Embryonic facial prominence (tissue), 1 donor: ENCODE measurements at regions not wholly inside any gene's neighbourhood (a gene's known extent, or its start where the extent isn't known, plus 50 kb on each side); places are given as distances from the start of the nearest gene placed in this dataset.
"Not testable (repeated sequence)": the region's sequence is repeated elsewhere in the genome, so short reads cannot be mapped to it uniquely, and the experiment has no call there.

ENCODE experiments used
- DNase-seq: peaks from one replicate; pipeline ENCODE4 v3.0.0-alpha.2; 2016; ENCODE audit errors: extremely low spot score

DNA sequence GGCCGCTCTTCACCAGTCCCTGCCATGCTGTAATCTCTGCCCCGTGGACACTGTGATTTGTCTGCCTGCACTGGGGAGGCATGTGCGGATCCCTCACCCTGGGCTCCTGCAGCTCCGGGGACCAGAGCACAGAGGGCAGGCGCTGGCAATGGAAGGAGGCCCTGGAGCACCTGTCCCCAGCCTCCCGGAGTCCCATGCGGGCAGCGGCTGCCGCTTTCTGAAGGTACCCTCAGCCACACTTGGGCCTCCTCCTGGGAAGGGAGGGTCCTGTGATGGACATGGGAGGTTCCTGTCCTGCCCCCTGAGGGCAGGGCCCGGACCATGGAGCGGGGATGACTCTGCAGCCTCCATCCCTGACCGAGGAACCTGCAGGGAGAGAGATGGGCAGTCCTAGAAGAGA lies 297.4 kb upstream of the SFSWAP start:
- no peak for DNase-seq

DNA sequence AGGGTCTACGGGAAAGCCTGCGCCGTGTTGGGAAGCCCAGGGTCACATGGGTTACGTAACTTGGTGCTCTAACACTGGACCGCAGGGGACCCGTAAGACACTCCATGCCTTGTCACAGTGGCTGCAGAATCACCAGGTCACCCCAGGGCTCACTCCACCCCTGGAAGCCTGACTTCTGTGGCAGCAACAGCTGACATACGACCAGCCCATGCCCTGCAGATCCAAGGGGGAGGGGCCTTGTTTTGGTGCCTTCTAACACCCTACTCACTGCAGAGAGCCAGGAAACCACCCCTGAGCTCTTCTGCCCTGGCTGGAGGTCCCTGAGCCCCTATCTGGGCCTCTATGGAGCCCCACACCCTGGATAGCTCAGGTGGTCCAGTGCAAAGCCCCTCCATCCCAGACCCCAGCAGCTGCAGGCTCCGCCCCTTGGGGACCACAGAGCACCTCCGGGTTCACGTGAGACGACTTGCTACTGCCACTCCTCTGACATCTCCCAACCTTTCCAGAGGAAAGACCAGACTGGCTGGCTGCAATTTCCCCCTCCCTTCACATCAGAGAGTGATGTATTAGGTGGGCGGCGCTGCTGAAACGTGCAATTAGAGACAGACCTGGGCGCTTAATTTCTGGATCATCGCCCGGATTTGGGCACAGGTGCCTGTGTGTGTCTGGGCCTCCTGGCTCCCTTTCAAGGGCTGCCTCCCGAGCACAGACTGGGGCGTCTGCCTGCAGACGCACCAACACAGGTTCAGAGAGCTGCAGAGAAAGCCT lies 296.6 kb upstream of the SFSWAP start:
- not testable (repeated sequence) for DNase-seq

DNA sequence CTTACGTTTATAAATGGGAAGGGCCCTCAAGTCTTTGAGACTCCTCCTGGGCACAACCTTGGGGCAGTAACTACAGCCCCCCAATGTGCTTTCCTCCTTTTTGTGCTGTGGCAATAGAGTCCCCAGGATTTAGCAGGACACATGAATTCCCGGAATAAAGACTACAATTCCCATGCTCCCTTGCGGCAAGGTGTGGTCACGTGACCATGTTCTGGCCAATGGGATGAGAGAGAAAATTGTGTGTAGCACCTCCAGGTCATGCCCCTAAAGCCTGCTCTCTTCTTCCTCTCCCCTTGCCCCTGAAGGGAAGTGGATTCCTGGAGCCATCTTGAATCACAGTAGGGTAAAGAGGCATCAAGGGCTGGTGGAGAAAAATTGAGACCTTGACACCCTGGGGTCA lies 295.1 kb upstream of the SFSWAP start:
- DNase-seq, result no peak

DNA sequence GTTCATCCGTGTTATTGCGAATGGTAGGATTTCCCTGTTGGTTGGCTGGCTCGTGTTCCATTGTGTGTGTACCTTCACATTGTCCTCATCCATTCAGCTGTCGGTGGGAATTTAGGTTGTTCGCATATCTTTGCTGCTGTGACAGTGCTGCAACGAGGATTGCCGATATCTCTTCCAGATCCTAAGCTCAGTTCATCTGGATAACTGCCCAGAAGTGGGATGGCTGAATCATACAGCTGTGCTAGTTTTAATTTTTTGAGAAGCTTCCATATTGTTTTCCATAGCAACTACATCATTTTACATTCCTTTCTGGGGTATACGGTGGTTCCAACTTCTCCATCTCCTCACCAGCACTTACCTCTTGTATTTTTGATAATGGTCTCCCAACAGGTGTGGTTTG lies 292.8 kb upstream of the SFSWAP start:
- DNase-seq, result no peak

DNA sequence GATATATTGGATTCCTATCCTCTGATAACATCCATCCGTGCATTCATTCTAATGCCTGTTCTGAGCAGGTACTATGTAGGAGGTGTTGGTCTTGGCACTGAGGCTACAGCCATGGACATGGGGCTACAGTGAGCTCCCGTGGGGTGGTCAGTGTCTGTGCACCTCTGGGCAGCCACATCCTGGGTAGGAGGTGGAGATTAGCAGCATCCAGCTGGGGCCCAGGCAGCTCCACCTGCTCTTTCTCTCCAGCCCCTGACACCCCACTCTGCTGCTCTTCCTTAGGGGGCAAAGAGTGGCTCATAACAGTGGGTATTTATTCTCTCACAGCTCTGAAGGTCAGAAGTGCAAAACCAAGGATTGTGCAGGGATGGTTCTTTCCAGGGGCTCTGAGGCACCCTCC lies 292.0 kb upstream of the SFSWAP start:
- no peak for DNase-seq

DNA sequence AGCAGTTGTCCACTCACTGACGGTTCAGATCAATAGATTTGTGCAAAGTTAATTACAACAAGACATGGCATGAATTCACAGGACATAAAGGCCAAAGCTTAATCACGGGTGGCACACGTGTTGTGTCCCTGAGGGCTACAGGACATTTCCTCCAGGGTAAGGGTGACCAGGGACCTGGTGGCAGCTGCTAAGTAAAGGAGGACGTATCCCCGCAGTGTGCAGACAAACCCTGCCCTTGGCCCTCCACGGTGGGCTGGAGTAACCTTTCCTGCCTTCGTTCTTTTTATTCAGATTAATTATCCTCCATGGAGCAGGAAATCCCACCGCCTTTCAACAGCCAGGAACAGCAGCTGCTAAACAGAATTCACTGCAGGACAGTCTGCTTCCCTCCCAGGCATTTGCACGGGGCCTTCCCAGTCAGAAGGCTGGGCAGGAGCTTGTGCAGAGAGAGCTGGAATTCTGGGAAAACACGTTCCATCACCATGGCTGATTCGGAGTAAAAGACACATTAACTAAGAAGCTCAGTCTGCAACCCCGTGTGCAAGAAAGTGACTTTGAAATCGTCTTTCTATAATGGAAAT lies 289.9 kb upstream of the SFSWAP start:
- no peak for DNase-seq

DNA sequence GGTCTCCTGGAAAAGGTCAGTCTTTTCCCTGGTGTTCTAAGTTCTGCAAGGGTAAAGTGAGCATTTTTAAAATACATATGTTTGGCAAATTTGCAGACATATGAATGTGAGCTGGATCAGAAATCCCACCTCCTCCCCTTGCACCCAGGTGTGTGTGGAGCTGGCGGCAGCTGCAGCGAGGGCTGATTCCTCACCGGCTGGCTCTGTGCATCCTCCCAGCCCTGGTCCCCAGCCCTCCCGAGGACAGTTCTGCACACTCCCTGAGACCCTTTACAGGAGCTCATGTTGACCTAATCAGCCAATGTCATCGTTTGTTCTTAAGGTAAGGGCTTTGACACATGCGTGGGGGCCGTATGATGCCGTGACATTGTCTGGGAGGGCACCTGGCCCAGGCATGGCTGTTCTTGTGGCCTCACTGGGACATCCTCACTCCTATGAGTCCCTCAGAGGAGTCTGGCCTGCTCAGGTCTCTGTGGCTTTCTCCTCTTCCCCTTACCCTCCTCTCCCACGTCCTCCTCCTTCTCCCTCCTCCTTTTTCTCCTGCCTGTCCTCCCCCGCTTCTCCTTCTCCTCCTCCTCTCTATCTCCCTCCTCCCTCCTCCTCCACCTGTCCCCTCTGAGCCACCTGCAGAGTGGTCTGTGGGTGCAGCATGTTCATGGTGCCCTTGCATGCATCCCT lies 289.2 kb upstream of the SFSWAP start:
- no peak for DNase-seq

DNA sequence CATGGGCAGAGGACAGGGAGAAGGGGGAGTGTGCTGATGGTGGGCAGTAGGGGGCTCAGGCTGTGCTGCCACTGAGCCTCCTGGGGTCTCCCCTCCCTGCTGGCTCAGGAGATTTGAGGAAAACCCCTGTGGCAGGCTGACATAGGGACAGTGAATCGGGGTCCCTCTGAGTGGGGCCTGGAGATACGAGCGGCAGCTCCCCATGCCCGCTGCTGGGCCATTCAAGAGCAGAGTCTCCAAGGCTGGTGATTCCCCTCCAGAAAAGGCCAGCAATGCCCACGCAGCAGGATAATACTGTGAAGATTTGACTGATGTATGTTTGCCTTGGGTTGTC lies 288.7 kb upstream of the SFSWAP start:
- DNase-seq, result no peak

DNA sequence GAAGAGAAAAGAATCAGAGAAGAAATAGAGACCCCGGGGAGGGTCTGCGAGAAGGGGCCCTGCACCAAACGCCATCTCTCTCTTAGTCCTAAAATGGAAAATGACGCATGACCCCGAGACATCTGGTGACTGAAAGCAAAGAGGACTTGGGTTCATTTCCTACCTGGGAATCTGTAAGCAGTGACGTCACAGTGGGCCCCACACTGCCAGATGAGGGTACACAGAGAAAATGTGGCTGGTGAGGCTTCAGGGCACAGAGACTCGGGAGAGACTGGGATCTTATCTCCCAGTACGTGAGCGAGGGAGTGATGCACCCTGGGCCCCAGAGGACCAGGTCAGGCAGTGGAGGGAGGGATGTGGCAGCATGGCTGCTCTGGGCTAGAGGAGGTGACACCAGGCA lies 288.1 kb upstream of the SFSWAP start:
- DNase-seq, result no peak

DNA sequence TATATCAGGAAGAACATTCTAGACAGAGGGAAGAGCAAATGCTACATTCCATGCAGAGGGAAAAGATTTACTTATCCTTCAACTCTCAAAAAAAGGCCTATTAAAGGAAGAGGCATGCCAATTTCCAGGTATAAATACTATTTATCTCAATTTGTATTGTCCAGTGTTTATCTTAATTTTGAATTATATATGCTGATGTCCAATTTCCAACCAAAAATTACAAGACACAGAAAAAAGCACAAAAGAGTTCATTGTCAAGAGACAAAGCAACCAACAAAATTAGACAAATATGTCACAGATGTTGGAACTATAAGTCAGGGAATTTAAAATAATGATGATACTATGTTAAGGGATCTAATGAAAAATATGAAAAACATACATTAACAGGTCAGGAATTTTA lies 286.6 kb upstream of the SFSWAP start:
- no peak for DNase-seq

DNA sequence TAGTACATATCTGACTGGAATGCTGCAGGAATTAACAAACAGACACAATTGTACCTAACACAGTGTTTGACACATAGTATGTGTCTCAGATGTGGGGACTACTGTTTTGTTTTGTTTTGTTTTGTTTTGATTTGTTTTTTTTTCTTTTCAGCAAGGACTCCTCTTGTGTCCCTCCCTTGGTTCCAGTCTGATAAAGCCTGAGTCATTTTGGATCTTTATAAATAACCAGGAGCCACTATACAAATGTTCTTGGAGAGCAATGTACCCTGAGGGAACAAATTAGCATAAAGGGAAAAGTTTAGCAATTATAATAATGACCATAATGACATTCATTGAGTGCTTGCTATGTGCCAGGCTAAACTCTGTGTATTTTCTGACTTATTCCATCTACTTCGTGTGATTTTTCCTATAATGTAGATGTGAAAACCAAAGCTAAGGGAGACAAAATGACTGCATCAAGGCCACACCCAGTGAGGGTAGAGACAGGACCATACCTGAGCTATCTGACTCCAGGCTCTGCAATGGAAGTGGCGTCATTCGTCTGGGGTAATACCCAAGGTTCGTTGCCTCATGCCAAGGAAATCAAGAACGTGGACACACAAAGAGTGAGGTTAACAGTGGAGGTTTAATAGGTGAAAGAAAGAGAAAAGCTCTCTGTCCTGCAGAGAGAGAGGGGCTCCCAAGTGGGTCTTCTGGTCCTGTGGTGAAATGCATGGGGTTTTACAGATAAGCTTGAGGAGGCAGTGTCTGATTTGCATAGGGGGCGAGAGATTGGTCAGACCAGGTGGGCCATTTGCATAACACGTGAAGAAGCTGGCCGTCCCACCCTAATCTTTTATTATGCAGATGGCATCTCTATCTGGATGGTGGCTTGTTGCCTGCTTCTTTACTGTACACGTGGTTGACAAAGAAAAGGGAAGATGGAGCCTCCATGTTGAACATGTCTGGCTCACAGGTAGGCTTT lies 285.5 kb upstream of the SFSWAP start:
- no peak for DNase-seq

DNA sequence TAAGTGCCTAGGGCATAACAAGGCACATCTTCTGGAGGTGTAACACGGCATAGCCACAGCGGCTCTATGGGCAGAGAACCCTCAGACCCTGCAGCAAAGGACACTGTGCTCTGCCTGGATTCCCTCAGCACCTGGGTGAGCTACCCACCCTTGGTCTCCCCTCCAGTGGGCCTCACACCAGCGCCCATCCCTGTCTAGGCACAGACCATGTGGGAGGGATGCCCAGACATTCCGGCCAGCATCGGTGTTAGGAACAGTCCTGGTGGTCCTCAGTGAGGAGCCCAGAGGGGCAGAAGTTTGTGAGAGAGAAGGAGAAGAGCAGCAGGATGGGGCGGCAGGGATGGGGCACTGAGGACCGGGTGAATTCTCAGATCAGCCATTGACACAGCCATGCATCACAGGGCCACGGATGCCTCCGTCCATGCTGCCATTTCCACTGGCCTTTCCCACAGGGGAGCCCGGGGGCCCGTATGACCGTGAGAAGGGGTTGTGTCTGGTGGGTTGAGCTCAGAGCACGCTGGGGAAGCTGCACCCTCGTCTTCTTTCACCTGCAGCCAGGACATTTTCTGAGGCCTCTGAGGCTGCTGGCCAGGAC lies 282.7 kb upstream of the SFSWAP start:
- no peak for DNase-seq

DNA sequence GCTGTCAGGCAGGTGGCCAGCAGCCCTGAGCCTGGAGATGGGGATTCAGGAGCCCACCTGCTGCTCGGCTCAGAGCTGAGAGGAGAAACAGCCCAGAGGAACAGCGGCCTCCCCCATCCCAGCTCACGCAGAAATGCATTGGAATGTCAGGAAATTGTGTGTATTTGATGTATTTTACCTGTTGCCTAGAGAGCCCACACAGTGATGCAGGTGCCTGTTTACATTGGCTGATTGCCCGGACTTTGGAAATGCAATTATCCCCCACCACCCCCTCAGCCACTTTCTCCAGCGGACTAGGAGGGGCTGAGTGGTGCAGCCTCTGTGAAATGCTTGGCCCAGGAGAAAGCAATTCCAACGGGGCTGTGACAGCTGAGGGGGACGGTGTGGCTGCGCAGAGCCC lies 281.7 kb upstream of the SFSWAP start:
- not testable (repeated sequence) for DNase-seq

DNA sequence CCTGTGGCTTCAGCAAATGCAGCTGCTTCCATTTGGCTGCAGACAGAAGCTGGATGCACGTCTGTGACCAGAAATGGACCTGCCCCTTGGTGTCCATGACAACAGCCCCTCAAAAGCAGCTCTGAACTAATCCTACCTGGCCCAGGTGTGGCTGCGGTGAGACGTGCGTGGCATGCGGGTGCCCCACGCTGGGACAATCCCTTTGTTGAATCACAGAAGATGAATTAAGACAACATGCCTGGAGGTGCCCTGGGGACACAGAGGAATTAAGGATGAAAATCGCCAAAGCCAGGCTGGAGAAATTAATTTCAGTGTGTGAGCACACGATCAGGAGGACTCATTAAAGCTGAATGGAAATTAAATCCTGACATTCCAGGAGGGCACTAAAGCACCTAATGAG lies 281.2 kb upstream of the SFSWAP start:
- not testable (repeated sequence) for DNase-seq

DNA sequence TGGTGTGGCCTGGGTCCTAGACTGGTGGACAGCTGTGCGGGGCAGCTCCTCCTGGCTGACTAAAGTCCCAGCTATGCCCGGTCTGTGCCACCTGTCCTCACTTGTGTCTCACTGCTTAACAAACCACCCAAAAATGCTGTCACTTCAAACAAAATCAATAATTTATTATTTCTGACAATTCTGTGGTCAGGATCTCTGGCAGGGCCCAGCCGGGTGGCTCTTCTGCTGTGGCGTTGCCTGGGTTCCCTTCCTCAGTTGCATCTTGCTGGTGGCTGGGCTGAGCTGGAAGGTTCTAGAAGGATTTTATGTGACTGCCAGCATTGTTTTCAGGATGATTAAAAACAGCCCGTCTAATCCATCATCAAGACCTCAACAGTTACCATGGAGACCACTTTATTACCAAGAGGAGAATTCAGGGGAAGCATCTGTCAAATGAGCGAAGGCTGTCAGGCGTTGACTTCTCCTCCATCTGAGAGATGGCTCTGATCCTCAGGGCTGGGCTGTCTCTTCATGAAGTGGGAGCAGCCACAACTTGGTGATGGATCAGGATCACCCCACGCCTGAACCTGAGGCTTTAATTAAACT lies 280.6 kb upstream of the SFSWAP start:
- no peak for DNase-seq

DNA sequence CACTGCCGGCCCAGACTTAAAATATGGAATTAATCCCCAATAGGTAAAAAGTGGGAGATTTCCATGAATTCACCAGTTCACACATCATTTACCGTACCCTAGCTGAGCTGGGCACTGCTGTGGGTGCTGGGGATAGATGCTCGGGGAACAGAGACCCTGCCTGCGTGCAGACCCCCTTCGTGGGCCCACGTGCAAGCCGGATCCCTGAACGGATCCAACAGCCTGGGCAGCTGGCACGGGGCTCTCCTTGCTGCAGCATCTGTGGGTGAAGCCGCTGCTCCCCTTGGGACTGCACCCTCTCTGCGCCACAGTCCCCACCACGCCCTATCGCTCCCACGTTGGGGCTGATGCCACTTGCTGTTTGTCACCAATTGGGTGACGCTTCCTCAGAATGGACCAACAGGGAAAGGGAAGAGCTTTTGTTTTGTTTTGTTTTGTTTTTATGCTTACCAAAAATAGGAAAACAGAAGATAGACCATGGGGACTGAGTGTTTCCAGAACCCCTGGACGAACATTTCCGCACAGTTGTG lies 279.7 kb upstream of the SFSWAP start:
- not testable (repeated sequence) for DNase-seq

DNA sequence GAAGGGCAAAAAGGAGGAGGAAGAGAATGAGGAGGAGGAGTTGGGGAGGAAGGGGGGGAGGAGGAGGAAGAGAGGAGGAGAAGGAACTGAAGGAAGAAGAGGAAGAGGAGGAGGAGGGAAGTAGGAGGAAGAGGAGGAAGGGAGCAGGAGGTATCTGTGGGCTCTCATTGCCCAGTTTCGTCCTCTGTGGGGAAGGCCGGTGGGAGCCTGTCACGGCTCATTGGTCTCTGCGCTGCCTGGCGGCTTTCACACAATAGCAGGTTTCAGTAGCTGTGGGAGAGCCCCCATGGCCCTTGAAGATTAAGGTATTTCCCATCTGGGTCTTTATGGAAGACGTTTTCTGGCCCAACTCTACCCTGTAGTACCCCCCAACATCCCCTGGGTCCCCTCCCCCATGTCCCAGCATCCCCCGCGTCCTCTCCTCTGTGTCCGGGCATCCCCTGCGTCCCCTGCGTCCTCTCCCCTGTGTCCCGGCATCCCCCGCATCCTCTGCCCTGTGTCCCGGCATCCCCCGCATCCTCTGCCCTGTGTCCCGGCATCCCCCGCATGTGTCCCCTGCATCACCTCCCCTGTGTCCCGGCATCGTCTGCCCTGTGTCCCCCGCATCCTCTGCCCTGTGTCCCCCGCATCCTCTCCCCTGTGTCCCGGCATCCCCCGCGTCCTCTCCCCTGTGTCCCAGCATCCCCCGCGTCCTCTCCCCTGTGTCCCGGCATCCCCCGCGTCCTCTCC lies 278.2 kb upstream of the SFSWAP start:
- DNase-seq, result no peak

DNA sequence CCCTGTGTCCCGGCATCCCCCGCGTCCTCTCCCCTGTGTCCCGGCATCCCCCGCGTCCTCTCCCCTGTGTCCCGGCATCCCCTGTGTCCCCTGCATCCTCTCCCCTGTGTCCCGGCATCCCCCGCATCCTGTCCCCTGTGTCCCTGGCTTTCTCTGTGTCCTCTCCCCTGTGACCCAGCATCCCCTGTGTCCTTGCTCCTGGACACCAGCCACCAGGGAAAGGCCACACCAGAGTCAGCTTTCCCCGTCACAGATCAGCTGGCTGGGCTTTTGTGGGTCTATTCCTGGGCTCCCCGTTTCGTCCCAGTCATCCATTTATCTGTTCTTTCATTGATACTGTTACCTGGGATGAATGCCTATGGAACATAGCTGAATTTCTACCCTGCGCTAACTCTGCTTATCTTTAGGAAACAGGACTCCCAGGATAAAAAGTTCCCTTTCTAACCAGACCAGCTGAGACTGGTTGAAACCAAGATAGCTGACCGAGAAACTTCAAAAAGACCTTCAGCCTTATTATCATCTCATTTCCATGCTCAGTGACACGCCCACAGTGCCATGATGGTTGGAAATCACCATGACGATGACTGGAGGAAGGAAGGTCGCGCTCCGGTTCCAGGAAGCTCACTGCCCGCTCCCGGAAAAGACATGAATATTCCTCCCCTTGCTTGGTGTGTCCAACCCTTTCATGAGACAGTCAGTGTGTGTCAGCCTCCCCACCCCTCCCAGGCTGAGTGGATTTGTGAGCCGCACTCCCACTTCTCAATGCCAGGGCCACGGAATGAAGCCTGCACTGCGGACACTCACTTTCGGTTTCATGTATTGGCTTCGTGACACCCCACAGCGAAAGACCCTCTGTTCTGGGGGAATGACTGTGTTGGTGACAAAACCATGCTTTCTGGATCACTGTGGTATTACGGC lies 276.4 kb upstream of the SFSWAP start:
- no peak for DNase-seq
